Vagina (tissue), 2 donors: ENCODE measurements at regions not wholly inside any gene's neighbourhood (a gene's known extent, or its start where the extent isn't known, plus 50 kb on each side); places are given as distances from the start of the nearest gene placed in this dataset.

Source experiments
- DNase-seq, 2 donors: peaks; one replicate each; pipeline ENCODE4 v3.0.0-alpha.2; 2017; ENCODE audit errors: extremely low spot score in 2 of 2
- H3K27ac ChIP-seq: fragments of 200-600 bp; sonication (generic); one replicate; pipeline ENCODE4 v1.5.1; 2019
- H3K27me3 ChIP-seq: fragments of 200-600 bp; sonication (generic); one replicate; pipeline ENCODE4 v1.5.1; 2019
- H3K36me3 ChIP-seq, 2 donors: fragments of 200-600 bp; sonication (generic); one replicate each; pipeline ENCODE4 v1.5.1; 2017 to 2019
- H3K4me1 ChIP-seq: fragments of 200-600 bp; sonication (generic); one replicate; pipeline ENCODE4 v1.5.1; 2019
- H3K4me3 ChIP-seq, 2 donors: fragments of 200-600 bp; sonication (generic); 1 replicate in 1 of 2; 2 replicates in 1 of 2; pipeline ENCODE4 v1.5.1; 2016 to 2019
- H3K9me3 ChIP-seq: fragments of 200-600 bp; sonication (generic); one replicate; pipeline ENCODE4 v1.5.1; 2019
- CTCF ChIP-seq, 3 experiments: fragments of 450-650 bp in 2 of 3; fragments of 200-600 bp in 1 of 3; sonication (generic) in 1 of 3; IDR thresholded peaks; one replicate each; pipeline ENCODE4 v1.5.1; 2017 to 2019; ENCODE audit warnings: antibody characterized with exemption in 3 of 3, mild to moderate bottlenecking in 2 of 3, moderate library complexity in 2 of 3
- POLR2A ChIP-seq, 2 donors: fragments of 450-650 bp; IDR thresholded peaks; one replicate each; pipeline ENCODE4 v1.6.1; 2017; ENCODE audit warnings: antibody characterized with exemption in 2 of 2, mild to moderate bottlenecking in 2 of 2, moderate library complexity in 2 of 2
- POLR2AphosphoS5 ChIP-seq, 2 donors: sonication (generic); formaldehyde crosslinking; IDR thresholded peaks; one replicate each; pipeline ENCODE4 v1.9.0; 2017; ENCODE audit warnings: antibody characterized with exemption in 2 of 2, mild to moderate bottlenecking in 2 of 2, low read depth in 1 of 2; ENCODE audit not compliant: insufficient read depth in 1 of 2
- intact Hi-C: fragments of 100-400 bp; cut with DNase I; formaldehyde crosslinking; loops from one replicate; pipeline ENCODE4 v1.15.1; 2023

- Histone ChIP-seq H3K9me3 (no peaks in the 10 kb centered on the region), H3K4me3 (no peak overlapping the region), H3K27ac (no peak overlapping the region), H3K27me3 (no peaks in the 10 kb centered on the region), H3K36me3 (no peaks in the 10 kb centered on the region), H3K4me1 (no peaks in the 10 kb centered on the region)
- no peak for TF ChIP-seq CTCF (IDR thresholded peaks at IDR 0.05)
- no peak for TF ChIP-seq POLR2A (IDR thresholded peaks at IDR 0.05)
- TF ChIP-seq POLR2AphosphoS5 (IDR thresholded peaks at IDR 0.05; ENCODE audit: insufficient read depth in 1 of 2, low read depth in 1 of 2) = no peak
- no peak for DNase-seq
- intact Hi-C loops = no loop called here
Measured at GRCh38 chr4:45072981-45073380, 346.6 kb upstream of the GNPDA2 start.

- Histone ChIP-seq H3K27me3 (no peaks in the 10 kb centered on the region), H3K36me3 (no peaks in the 10 kb centered on the region), H3K4me3 (no peak overlapping the region), H3K9me3 (no peaks in the 10 kb centered on the region), H3K4me1 (no peaks in the 10 kb centered on the region), H3K27ac (no peak overlapping the region)
- TF ChIP-seq POLR2AphosphoS5 (IDR thresholded peaks at IDR 0.05; ENCODE audit: insufficient read depth in 1 of 2, low read depth in 1 of 2) = no peak
- no peak for TF ChIP-seq CTCF (IDR thresholded peaks at IDR 0.05)
- no peak for TF ChIP-seq POLR2A (IDR thresholded peaks at IDR 0.05)
- intact Hi-C loops = no loop called here
- no peak for DNase-seq
Measured at GRCh38 chr4:45064741-45065140, 338.4 kb upstream of the GNPDA2 start.

- DNase-seq = no peak
- intact Hi-C loops = no loop called here
Measured at GRCh38 chr4:45063696-45064095, 337.3 kb upstream of the GNPDA2 start.

GRCh38 chr4:45062935-45063545 is 336.7 kb upstream of the GNPDA2 start:
- Histone ChIP-seq H3K4me1 (no peaks in the 10 kb centered on the region), H3K27me3 (no peaks in the 10 kb centered on the region), H3K9me3 (no peaks in the 10 kb centered on the region), H3K4me3 (no peak overlapping the region), H3K27ac (no peak overlapping the region), H3K36me3 (no peaks in the 10 kb centered on the region)
- no peak for TF ChIP-seq POLR2AphosphoS5 (IDR thresholded peaks at IDR 0.05; ENCODE audit: insufficient read depth in 1 of 2, low read depth in 1 of 2)
- no peak for TF ChIP-seq POLR2A (IDR thresholded peaks at IDR 0.05)
- no peak for TF ChIP-seq CTCF (IDR thresholded peaks at IDR 0.05)
- DNase-seq = no peak
- intact Hi-C loops = no loop called here

More at GRCh38 chr4:45063696-45064095, 337.3 kb upstream of the GNPDA2 start:
- TF ChIP-seq POLR2A (IDR thresholded peaks at IDR 0.05) = no peak
- TF ChIP-seq CTCF (IDR thresholded peaks at IDR 0.05) = no peak
- no peak for TF ChIP-seq POLR2AphosphoS5 (IDR thresholded peaks at IDR 0.05; ENCODE audit: insufficient read depth in 1 of 2, low read depth in 1 of 2)
- H3K4me3 ChIP-seq = no peak overlapping the region
- H3K27me3 ChIP-seq = no peaks in the 10 kb centered on the region
- H3K4me1 ChIP-seq = no peaks in the 10 kb centered on the region
- no peaks in the 10 kb centered on the region for H3K36me3 ChIP-seq
- H3K9me3 ChIP-seq = no peaks in the 10 kb centered on the region
- no peak overlapping the region for H3K27ac ChIP-seq

DNA sequence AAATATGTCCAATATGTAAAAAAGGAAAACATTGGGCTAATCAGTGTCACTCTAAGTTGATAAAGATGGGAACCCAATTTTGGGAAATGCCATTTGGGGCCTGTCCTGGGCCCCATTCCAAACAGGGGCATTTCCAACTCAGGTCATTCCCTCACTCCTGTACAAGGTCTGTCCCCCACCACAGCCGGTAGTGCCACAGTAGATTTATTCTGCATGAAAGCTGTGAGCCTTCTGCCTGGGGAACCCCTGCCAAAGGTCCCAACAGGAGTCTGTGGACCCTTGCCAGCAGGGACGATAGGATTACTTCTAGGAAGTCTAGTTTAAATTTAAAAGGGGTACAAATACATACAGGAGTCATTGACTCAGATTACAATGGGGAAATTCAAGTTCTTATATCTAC is 317.6 kb upstream of the GNPDA2 start:
- Histone ChIP-seq H3K36me3 (no peaks in the 10 kb centered on the region), H3K27ac (no peak overlapping the region), H3K27me3 (no peaks in the 10 kb centered on the region), H3K4me1 (no peaks in the 10 kb centered on the region), H3K9me3 (no peaks in the 10 kb centered on the region), H3K4me3 (no peak overlapping the region)
- TF ChIP-seq POLR2A (IDR thresholded peaks at IDR 0.05) (no peak), CTCF (IDR thresholded peaks at IDR 0.05) (no peak)
- no peak for DNase-seq
- intact Hi-C loops = no loop called here
